Calu3 (cell line): ENCODE measurements at regions not wholly inside any gene's neighbourhood (a gene's known extent, or its start where the extent isn't known, plus 50 kb on each side); places are given as distances from the start of the nearest gene placed in this dataset.
"Not testable (repeated sequence)": the region's sequence is repeated elsewhere in the genome, so short reads cannot be mapped to it uniquely, and the experiment has no call there.

Experiments
- BruUV-seq: library from RNA; stranded (reverse); fragments of 400-500 nt; replicated peaks from 2 replicates; lab custom pipeline; 2021; lab: Mats Ljungman, UMichigan
- CTCF ChIA-PET: fragments of 300-600 bp; sonication (Branson Sonifier 250); formaldehyde crosslinking; loops from one replicate; lab custom pipeline; 2022; ENCODE audit warnings: antibody characterized with exemption; lab: Charles Lee
- DNase-seq: peaks from one replicate; pipeline ENCODE4 v3.0.0; 2022
- H3K27ac Mint-ChIP-seq: one replicate; pipeline ENCODE4 v1.8.0; 2022; ENCODE audit warnings: mixed read lengths; ENCODE audit not compliant: unreplicated experiment
- H3K27me3 Mint-ChIP-seq: one replicate; pipeline ENCODE4 v1.8.0; 2022; ENCODE audit warnings: mixed read lengths; ENCODE audit not compliant: unreplicated experiment
- H3K36me3 Mint-ChIP-seq: one replicate; pipeline ENCODE4 v1.8.0; 2022; ENCODE audit warnings: mild to moderate bottlenecking, moderate library complexity, mixed read lengths; ENCODE audit not compliant: insufficient read depth, unreplicated experiment
- H3K4me1 Mint-ChIP-seq: one replicate; pipeline ENCODE4 v1.8.0; 2022; ENCODE audit warnings: mild to moderate bottlenecking, low read depth, mixed read lengths; ENCODE audit not compliant: unreplicated experiment
- H3K4me3 Mint-ChIP-seq: one replicate; pipeline ENCODE4 v1.8.0; 2022; ENCODE audit warnings: mild to moderate bottlenecking, low read depth, moderate library complexity, mixed read lengths; ENCODE audit not compliant: unreplicated experiment
- H3K9me3 Mint-ChIP-seq: one replicate; pipeline ENCODE4 v1.8.0; 2022; ENCODE audit warnings: low read depth, mixed read lengths; ENCODE audit not compliant: unreplicated experiment
- intact Hi-C: fragments of 100-400 bp; cut with micrococcal nuclease; formaldehyde crosslinking; loops from one replicate; pipeline ENCODE4 v1.10.0; 2022; ENCODE audit not compliant: unreplicated experiment
- TF ChIP-seq, protein P1 (sequence below): fragments of 200-600 bp; IDR thresholded peaks from one replicate; pipeline ENCODE4 v1.8.0; 2022; ENCODE audit warnings: antibody characterized with exemption; ENCODE audit not compliant: unreplicated experiment

DNA sequence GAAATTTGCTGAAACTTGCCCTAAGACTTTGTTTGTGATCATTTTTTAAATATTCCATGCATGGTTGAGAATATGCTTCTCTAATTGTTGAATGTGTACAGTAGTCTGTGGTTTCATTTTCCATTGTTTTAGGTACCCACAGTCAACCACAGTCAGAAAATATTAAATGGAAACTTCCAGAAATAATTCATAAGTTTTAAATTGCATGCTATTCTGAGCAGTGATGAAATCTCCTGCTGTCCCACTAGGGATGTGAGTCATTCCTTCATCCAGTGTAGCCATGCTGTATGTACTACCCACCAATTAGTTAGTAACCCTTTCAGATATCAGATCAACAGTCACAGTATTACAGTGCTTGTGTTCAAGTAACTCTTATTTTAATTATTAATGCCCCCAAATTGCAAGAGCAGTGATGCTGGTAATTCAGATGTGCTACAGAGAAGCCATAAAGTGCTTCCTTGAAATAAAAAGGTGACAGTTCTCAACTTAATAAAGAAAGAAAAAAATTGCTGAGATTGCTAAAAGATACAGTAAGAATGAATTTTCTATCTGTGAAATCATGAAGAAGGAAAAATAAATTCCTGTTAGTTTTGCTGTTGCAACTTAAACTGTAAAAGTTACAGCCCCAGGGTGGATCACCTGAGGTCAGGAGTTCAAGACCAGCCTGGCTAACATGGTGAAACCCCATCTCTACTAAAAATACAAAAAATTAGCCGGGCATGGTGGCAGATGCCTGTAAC lies 79.9 kb upstream of the FBXL17 start:
- no peaks in the 10 kb centered on the region for H3K4me1 Mint-ChIP-seq
- peaks cover 13% of the 10 kb centered on the region for H3K27me3 Mint-ChIP-seq
- TF ChIP-seq, protein P1, sequence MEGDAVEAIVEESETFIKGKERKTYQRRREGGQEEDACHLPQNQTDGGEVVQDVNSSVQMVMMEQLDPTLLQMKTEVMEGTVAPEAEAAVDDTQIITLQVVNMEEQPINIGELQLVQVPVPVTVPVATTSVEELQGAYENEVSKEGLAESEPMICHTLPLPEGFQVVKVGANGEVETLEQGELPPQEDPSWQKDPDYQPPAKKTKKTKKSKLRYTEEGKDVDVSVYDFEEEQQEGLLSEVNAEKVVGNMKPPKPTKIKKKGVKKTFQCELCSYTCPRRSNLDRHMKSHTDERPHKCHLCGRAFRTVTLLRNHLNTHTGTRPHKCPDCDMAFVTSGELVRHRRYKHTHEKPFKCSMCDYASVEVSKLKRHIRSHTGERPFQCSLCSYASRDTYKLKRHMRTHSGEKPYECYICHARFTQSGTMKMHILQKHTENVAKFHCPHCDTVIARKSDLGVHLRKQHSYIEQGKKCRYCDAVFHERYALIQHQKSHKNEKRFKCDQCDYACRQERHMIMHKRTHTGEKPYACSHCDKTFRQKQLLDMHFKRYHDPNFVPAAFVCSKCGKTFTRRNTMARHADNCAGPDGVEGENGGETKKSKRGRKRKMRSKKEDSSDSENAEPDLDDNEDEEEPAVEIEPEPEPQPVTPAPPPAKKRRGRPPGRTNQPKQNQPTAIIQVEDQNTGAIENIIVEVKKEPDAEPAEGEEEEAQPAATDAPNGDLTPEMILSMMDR = no peak
- no peak for DNase-seq
- CTCF ChIA-PET = interaction anchor here (0.7 kb wide), 1 partner anchor 28 kb away, joined by 4 read pairs; no protein-coding TSS in a partner anchor
- no peaks in the 10 kb centered on the region for H3K9me3 Mint-ChIP-seq
- H3K4me3 Mint-ChIP-seq = no peak overlapping the region
- no peak overlapping the region for H3K27ac Mint-ChIP-seq
- intact Hi-C loops = no loop called here
- no TSS peak for BruUV-seq
- H3K36me3 Mint-ChIP-seq = no peaks in the 10 kb centered on the region

DNA sequence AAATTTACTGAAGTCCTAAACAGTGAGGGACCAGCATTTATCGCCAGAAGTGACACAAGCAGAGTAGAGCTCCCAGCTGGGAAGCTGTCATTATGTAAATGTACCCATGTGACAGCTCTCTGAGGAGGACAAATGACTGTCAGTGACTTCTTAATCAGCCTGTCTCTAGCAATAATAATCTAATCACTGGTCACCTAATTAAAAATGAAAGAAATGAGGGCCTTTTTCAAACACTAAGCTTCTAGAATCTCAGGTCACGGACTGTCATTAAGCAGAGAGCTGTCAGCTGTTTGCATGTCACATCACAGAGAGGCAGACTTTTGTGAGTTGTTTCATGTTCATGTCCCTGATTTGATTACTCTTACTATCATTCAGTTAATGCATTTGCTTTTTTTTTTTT lies 77.9 kb upstream of the FBXL17 start:
- no TSS peak for BruUV-seq
- CTCF ChIA-PET = interaction anchor here (0.8 kb wide), 1 partner anchor 526 kb away, joined by 3 read pairs; no protein-coding TSS in a partner anchor
- peaks cover 1% of the 10 kb centered on the region for H3K9me3 Mint-ChIP-seq
- no peak overlapping the region for H3K4me3 Mint-ChIP-seq
- intact Hi-C loops = no loop called here
- no peaks in the 10 kb centered on the region for H3K4me1 Mint-ChIP-seq
- TF ChIP-seq, protein P1 = no peak
- no peaks in the 10 kb centered on the region for H3K27me3 Mint-ChIP-seq
- DNase-seq = no peak
- H3K36me3 Mint-ChIP-seq = no peaks in the 10 kb centered on the region
- no peak overlapping the region for H3K27ac Mint-ChIP-seq

DNA sequence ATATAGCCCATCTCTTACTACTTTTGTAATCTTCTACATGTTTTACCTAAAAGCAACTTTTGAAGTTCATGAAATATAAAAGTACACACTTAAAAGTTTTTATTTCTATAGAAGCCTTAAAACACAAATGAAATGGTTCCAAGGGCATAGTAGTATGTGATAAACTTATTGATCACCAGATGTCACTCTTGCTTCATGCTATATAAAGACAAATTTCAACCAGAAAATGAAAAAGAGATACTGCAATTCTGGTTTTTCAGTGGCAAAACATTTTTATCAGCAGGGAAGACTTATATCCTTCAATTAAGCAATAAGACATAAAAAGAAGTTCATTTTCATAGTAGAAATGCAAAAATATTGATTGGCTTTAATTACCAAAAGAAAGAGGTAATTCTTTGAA lies 69.4 kb upstream of the FBXL17 start:
- CTCF ChIA-PET = no interaction called here
- H3K36me3 Mint-ChIP-seq = no peaks in the 10 kb centered on the region
- H3K27ac Mint-ChIP-seq = no peak overlapping the region
- peaks cover 11% of the 10 kb centered on the region for H3K9me3 Mint-ChIP-seq
- no TSS peak for BruUV-seq
- H3K4me1 Mint-ChIP-seq = no peaks in the 10 kb centered on the region
- TF ChIP-seq, protein P1 = no peak
- no peak overlapping the region for H3K4me3 Mint-ChIP-seq
- no peaks in the 10 kb centered on the region for H3K27me3 Mint-ChIP-seq
- intact Hi-C loops = no loop called here
- DNase-seq = no peak

DNA sequence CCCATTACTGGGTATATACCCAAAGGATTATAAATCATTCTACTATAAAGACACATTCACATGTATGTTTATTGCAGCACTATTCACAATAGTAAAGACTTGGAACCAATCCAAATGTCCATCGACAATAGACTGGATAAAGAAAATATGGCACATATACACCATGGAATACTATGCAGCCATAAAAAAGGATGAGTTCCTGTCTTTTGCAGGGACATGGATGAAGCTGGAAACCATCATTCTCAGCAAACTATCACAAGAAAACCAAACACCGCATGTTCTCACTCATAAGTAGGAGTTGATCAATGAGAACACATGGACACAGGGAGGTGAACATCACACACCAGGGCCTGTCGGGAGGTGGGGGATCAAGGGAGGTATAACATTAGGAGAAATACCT lies 62.2 kb upstream of the FBXL17 start:
- peaks cover 12% of the 10 kb centered on the region for H3K27me3 Mint-ChIP-seq
- H3K4me3 Mint-ChIP-seq, H3K4me1 Mint-ChIP-seq, H3K36me3 Mint-ChIP-seq, H3K27ac Mint-ChIP-seq, BruUV-seq, H3K9me3 Mint-ChIP-seq, CTCF ChIA-PET, intact Hi-C loops, DNase-seq: not testable (repeated sequence)

GRCh38 chr5:108442063-108442651 lies 60.3 kb upstream of the FBXL17 start:
- H3K4me3 Mint-ChIP-seq, H3K9me3 Mint-ChIP-seq, CTCF ChIA-PET, H3K27ac Mint-ChIP-seq, BruUV-seq, DNase-seq, H3K4me1 Mint-ChIP-seq, intact Hi-C loops, H3K36me3 Mint-ChIP-seq: not testable (repeated sequence)
- H3K27me3 Mint-ChIP-seq = peaks cover 26% of the 10 kb centered on the region
